ENCODE measurements at regions not wholly inside any gene's neighbourhood (a gene's known extent, or its start where the extent isn't known, plus 50 kb on each side); places are given as distances from the start of the nearest gene placed in this dataset.

DNA sequence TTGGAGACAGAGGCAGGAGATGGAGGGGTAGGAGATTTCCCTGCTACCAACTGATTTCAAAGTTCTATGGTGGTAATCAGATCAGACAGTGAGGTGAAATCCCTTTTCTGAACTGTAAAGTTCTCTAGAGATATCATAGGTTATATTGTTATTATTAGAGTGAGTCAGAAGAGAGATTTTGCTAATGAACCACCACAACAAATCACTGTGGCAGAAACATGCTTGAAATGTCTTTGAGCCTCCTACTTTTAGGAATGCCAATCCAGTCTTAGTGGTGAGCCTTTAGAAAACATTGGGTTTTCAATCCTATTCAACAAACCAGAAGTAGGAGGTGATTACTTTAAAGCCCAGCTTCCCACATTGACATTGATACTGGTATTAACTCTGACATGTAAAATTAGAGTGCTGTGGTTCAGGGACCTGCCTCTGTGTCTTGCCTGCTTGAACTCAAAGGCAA is 136.7 kb upstream of the CNR1 start:
- TF ChIP-seq CTCF (IDR thresholded peaks at IDR 0.05) (no peak), EZH2 (IDR thresholded peaks at IDR 0.05; ENCODE audit: borderline replicate concordance, insufficient read depth, low read depth, low read length, poor library complexity, severe bottlenecking) (no peak)

Data from B cell (primary cell).